H1 (cell line): ENCODE measurements at regions not wholly inside any gene's neighbourhood (a gene's known extent, or its start where the extent isn't known, plus 50 kb on each side); places are given as distances from the start of the nearest gene placed in this dataset.

Source experiments
- CTCF ChIA-PET: fragments of 300-600 bp; sonication (Branson Sonifier 250); formaldehyde crosslinking; loops from one replicate; lab custom pipeline; 2021; ENCODE audit not compliant: partially characterized antibody; lab: Charles Lee
- POLR2A ChIA-PET: fragments of 300-600 bp; sonication (Branson Sonifier 250); formaldehyde crosslinking; loops from one replicate; lab custom pipeline; 2021; ENCODE audit warnings: inconsistent platforms; ENCODE audit not compliant: partially characterized antibody; lab: Charles Lee
- DNase-seq, 2 experiments: peaks; one replicate each; pipeline versions ENCODE4 v3.0.0 to v3.0.0-alpha.2; 2010 to 2022; ENCODE audit warnings: low spot score in 2 of 2, low read depth in 1 of 2, mixed read lengths in 1 of 2
- FAIRE-seq: peaks from 2 replicates; lab custom pipeline; 2011; peaks lifted over from hg19 to GRCh38; lab: Jason Lieb, UNC
- H2AFZ ChIP-seq: 2 replicates; pipeline ENCODE4 v1.8.1; 2012; ENCODE audit warnings: low read length, inconsistent platforms
- H2AK5ac ChIP-seq: 2 replicates; pipeline ENCODE4 v1.6.1; 2013; ENCODE audit warnings: low read depth, low read length
- H2BK120ac ChIP-seq: replicated peaks from 2 replicates; pipeline ENCODE3; 2013; ENCODE audit warnings: low read depth, low read length, inconsistent platforms
- H2BK12ac ChIP-seq: 2 replicates; pipeline ENCODE4 v1.6.1; 2013; ENCODE audit warnings: low read depth, low read length
- H2BK15ac ChIP-seq: 2 replicates; pipeline ENCODE4 v1.6.1; 2013; ENCODE audit warnings: low read length
- H2BK20ac ChIP-seq: 2 replicates; pipeline ENCODE4 v1.6.1; 2013; ENCODE audit warnings: low read length
- H2BK5ac ChIP-seq: 2 replicates; pipeline ENCODE4 v1.6.1; 2013; ENCODE audit warnings: low read depth, low read length
- H3K14ac ChIP-seq: 2 replicates; pipeline ENCODE4 v1.6.1; 2013; ENCODE audit warnings: inconsistent platforms; ENCODE audit not compliant: insufficient read length
- H3K18ac ChIP-seq: 2 replicates; pipeline ENCODE4 v1.6.1; 2013; ENCODE audit warnings: low read length; ENCODE audit errors: extremely low read depth
- H3K23ac ChIP-seq: 2 replicates; pipeline ENCODE4 v1.6.1; 2013; ENCODE audit warnings: inconsistent platforms; ENCODE audit not compliant: insufficient read length
- H3K23me2 ChIP-seq: 2 replicates; pipeline ENCODE4 v1.6.1; 2013; ENCODE audit warnings: low read depth, low read length
- H3K27ac ChIP-seq: 2 replicates; pipeline ENCODE4 v1.6.1; 2011; ENCODE audit warnings: low read depth, low read length, inconsistent platforms
- H3K27me3 ChIP-seq, 4 experiments: replicated peaks in 1 of 4; 1 replicate in 1 of 4; 2 replicates in 3 of 4; pipeline versions ENCODE4 v1.6.1 to v1.8.1; 2011 to 2013; ENCODE audit warnings: low read length in 3 of 4, mild to moderate bottlenecking in 3 of 4, inconsistent platforms in 2 of 4, mixed read lengths in 2 of 4, moderate library complexity in 1 of 4; ENCODE audit not compliant: control insufficient read depth in 3 of 4, insufficient read depth in 3 of 4; ENCODE audit errors: extremely low read depth in 1 of 4
- H3K36me3 ChIP-seq, 4 experiments: 2 replicates each; pipeline versions ENCODE4 v1.6.1 to v1.8.1; 2011 to 2013; ENCODE audit warnings: mild to moderate bottlenecking in 4 of 4, low read length in 3 of 4, moderate library complexity in 2 of 4, control low read depth in 1 of 4, inconsistent platforms in 1 of 4; ENCODE audit not compliant: insufficient read depth in 4 of 4, control insufficient read depth in 2 of 4
- H3K4ac ChIP-seq: replicated peaks from 2 replicates; pipeline ENCODE3; 2013; ENCODE audit warnings: low read length, low read depth, mixed read lengths, inconsistent platforms; ENCODE audit not compliant: insufficient read length
- H3K4me1 ChIP-seq, 4 experiments: replicated peaks in 1 of 4; 1 replicate in 1 of 4; 2 replicates in 3 of 4; pipeline versions ENCODE4 v1.6.1 to v1.8.1; 2011 to 2013; ENCODE audit warnings: low read length in 3 of 4, inconsistent platforms in 2 of 4, mixed read lengths in 1 of 4; ENCODE audit not compliant: insufficient read depth in 4 of 4, control insufficient read depth in 3 of 4
- H3K4me2 ChIP-seq, 2 experiments: 2 replicates each; pipeline versions ENCODE4 v1.6.1 to v1.8.1; 2011 to 2013; ENCODE audit warnings: low read depth in 2 of 2, low read length in 2 of 2, control low read depth in 1 of 2, inconsistent platforms in 1 of 2, mild to moderate bottlenecking in 1 of 2; ENCODE audit not compliant: insufficient read depth in 1 of 2
- H3K4me3 ChIP-seq, 4 experiments: fragments of 200-600, 300-600 bp in 1 of 4; sonication (generic), shearing (Covaris generic), sonication (Bioruptor Twin) in 1 of 4; 2 replicates each; pipeline versions ENCODE4 v1.5.1 to v1.8.1; 2011 to 2016; ENCODE audit warnings: low read length in 4 of 4, low read depth in 3 of 4, control low read depth in 2 of 4, inconsistent platforms in 2 of 4, mild to moderate bottlenecking in 2 of 4, mixed read lengths in 1 of 4, moderate library complexity in 1 of 4; ENCODE audit not compliant: insufficient read depth in 2 of 4; ENCODE audit errors: extremely low read depth in 1 of 4
- H3K56ac ChIP-seq: replicated peaks from 2 replicates; pipeline ENCODE3; 2013; ENCODE audit warnings: low read depth, mild to moderate bottlenecking, mixed read lengths, low read length, inconsistent platforms; ENCODE audit not compliant: insufficient read length
- H3K79me1 ChIP-seq: 2 replicates; pipeline ENCODE4 v1.6.1; 2013; ENCODE audit warnings: low read depth, low read length, control low read depth
- H3K79me2 ChIP-seq, 2 experiments: 2 replicates each; pipeline versions ENCODE4 v1.6.1 to v1.8.1; 2012 to 2013; ENCODE audit warnings: low read length in 2 of 2, mild to moderate bottlenecking in 2 of 2, inconsistent platforms in 1 of 2; ENCODE audit not compliant: insufficient read depth in 2 of 2, control insufficient read depth in 1 of 2
- H3K9ac ChIP-seq, 4 experiments: replicated peaks in 1 of 4; 1 replicate in 1 of 4; 2 replicates in 3 of 4; pipeline versions ENCODE4 v1.6.1 to v1.8.1; 2011 to 2013; ENCODE audit warnings: low read depth in 3 of 4, low read length in 3 of 4, control low read depth in 2 of 4, mild to moderate bottlenecking in 2 of 4, moderate library complexity in 2 of 4, inconsistent platforms in 1 of 4; ENCODE audit errors: extremely low read depth in 1 of 4
- H3K9me3 ChIP-seq, 2 experiments: 2 replicates each; pipeline versions ENCODE4 v1.6.1 to v1.8.1; 2012 to 2013; ENCODE audit warnings: mild to moderate bottlenecking in 2 of 2, moderate library complexity in 2 of 2, control low read depth in 1 of 2, inconsistent platforms in 1 of 2, low read depth in 1 of 2, low read length in 1 of 2, mixed read lengths in 1 of 2; ENCODE audit not compliant: insufficient read depth in 2 of 2
- H4K20me1 ChIP-seq, 2 experiments: replicated peaks in 1 of 2; 2 replicates each; pipeline versions ENCODE3 to v1.8.1; 2011 to 2013; ENCODE audit warnings: inconsistent platforms in 2 of 2, low read length in 2 of 2, mild to moderate bottlenecking in 1 of 2; ENCODE audit not compliant: insufficient read depth in 2 of 2, control insufficient read depth in 1 of 2
- H4K5ac ChIP-seq: 2 replicates; pipeline ENCODE4 v1.6.1; 2013; ENCODE audit warnings: low read length, low read depth, mixed read lengths, inconsistent platforms; ENCODE audit not compliant: insufficient read length
- H4K8ac ChIP-seq: 2 replicates; pipeline ENCODE4 v1.8.0; 2013; ENCODE audit warnings: mild to moderate bottlenecking, moderate library complexity, low read length, inconsistent platforms; ENCODE audit not compliant: insufficient read depth; ENCODE audit errors: extremely low read depth
- H4K91ac ChIP-seq: replicated peaks from 2 replicates; pipeline ENCODE3; 2013; ENCODE audit warnings: low read length, mixed read lengths, inconsistent platforms; ENCODE audit not compliant: insufficient read length
- ATF2 ChIP-seq: IDR thresholded peaks from 2 replicates; pipeline ENCODE4 v1.6.1; 2012; ENCODE audit warnings: low read length, inconsistent platforms
- CEBPB ChIP-seq: IDR thresholded peaks from 2 replicates; pipeline ENCODE4 v1.6.1; 2012; ENCODE audit warnings: low read depth, low read length
- CHD2 ChIP-seq: IDR thresholded peaks from 2 replicates; pipeline ENCODE4 v1.6.1; 2012; ENCODE audit warnings: low read length, improper control_type of control experiment
- EGR1 ChIP-seq: IDR thresholded peaks from 2 replicates; pipeline ENCODE4 v1.6.1; 2011; ENCODE audit warnings: low read depth, low read length, borderline replicate concordance
- GABPA ChIP-seq: IDR thresholded peaks from 2 replicates; pipeline ENCODE4 v1.6.1; 2011; ENCODE audit warnings: mild to moderate bottlenecking, low read length, moderate library complexity, borderline replicate concordance; ENCODE audit not compliant: insufficient read depth
- GTF2F1 ChIP-seq: IDR thresholded peaks from 2 replicates; pipeline ENCODE4 v1.6.1; 2012; ENCODE audit warnings: low read depth, low read length, improper control_type of control experiment, borderline replicate concordance
- JUN ChIP-seq: IDR thresholded peaks from 2 replicates; pipeline ENCODE4 v1.6.1; 2011; ENCODE audit warnings: low read depth, mild to moderate bottlenecking, improper control_type of control experiment, low read length
- NANOG ChIP-seq: IDR thresholded peaks from 2 replicates; pipeline ENCODE4 v1.6.1; 2011; ENCODE audit warnings: low read length, low read depth, mild to moderate bottlenecking, inconsistent platforms; ENCODE audit not compliant: insufficient read depth, poor library complexity, severe bottlenecking
- RXRA ChIP-seq: IDR thresholded peaks from 2 replicates; pipeline ENCODE4 v1.6.1; 2011; ENCODE audit warnings: low read depth, mild to moderate bottlenecking, low read length, moderate library complexity; ENCODE audit not compliant: insufficient read depth
- SIN3A ChIP-seq, 2 experiments: IDR thresholded peaks in 1 of 2; conservative IDR thresholded peaks in 1 of 2; 2 replicates each; pipeline ENCODE4 v1.6.1; 2011 to 2012; ENCODE audit warnings: low read length in 2 of 2, improper control_type of control experiment in 1 of 2, low read depth in 1 of 2, mild to moderate bottlenecking in 1 of 2
- TCF12 ChIP-seq: IDR thresholded peaks from 2 replicates; pipeline ENCODE4 v1.6.1; 2011; ENCODE audit warnings: low read depth, mild to moderate bottlenecking, low read length
- USF2 ChIP-seq: IDR thresholded peaks from 2 replicates; pipeline ENCODE4 v1.6.1; 2011; ENCODE audit warnings: low read length, improper control_type of control experiment
- WGBS, 2 experiments: shearing (Covaris generic) in 1 of 2; methylation state at CpG; one replicate each; pipeline versions ENCODE4 v1.1.6 to v1.1.7; 2013 to 2015; ENCODE audit warnings: low lambda C conversion rate in 2 of 2, mixed read lengths in 2 of 2, inconsistent platforms in 1 of 2, low coverage in 1 of 2, missing lambda C conversion rate in 1 of 2; ENCODE audit not compliant: insufficient replicate concordance in 2 of 2, insufficient coverage in 1 of 2, insufficient read length in 1 of 2; ENCODE audit errors: extremely low coverage in 1 of 2, missing lambda C conversion rate in 1 of 2; 5-methylcytosine and 5-hydroxymethylcytosine counted together

- Histone ChIP-seq H3K18ac (no peak overlapping the region), H3K9me3 (no peaks in the 10 kb centered on the region), H2BK20ac (no peak overlapping the region), H3K36me3 (no peaks in the 10 kb centered on the region), H3K79me1 (no peaks in the 10 kb centered on the region), H2AK5ac (no peak overlapping the region), H3K9ac (no peak overlapping the region), H3K27ac (no peak overlapping the region), H3K4me3 (no peak overlapping the region), H2AFZ (no peak overlapping the region), H2BK120ac (no peak overlapping the region), H2BK15ac (no peak overlapping the region), H2BK5ac (no peak overlapping the region), H3K14ac (no peak overlapping the region), H4K20me1 (no peaks in the 10 kb centered on the region), H3K4ac (no peak overlapping the region), H3K4me2 (no peak overlapping the region), H4K5ac (no peak overlapping the region), H4K91ac (no peak overlapping the region), H3K23me2 (no peaks in the 10 kb centered on the region), H3K27me3 (no peaks in the 10 kb centered on the region; a peak in 1 of 7 replicates), H3K56ac (no peak overlapping the region), H3K79me2 (no peaks in the 10 kb centered on the region), H2BK12ac (no peak overlapping the region), H4K8ac (no peak overlapping the region), H3K23ac (no peak overlapping the region), H3K4me1 (no peaks in the 10 kb centered on the region)
- DNase-seq (no peak), FAIRE-seq (no peak)
- POLR2A ChIA-PET: no interaction called here
- CTCF ChIA-PET: interaction anchor here (0.7 kb wide), 1 partner anchor 590 kb away, joined by 3 read pairs; no protein-coding TSS in a partner anchor
- WGBS, 2 experiments: 78% methylated on average over 8 of the region's 8 CpGs; no CpG with 5 or more reads in 1 of the 2 experiments
- TF ChIP-seq SIN3A (conservative IDR thresholded peaks at IDR 0.05 in 1 of 2, IDR thresholded peaks at IDR 0.05 in 1 of 2; ENCODE audit: low read depth in 1 of 2, low read length in 2 of 2) (no peak), GABPA (no peak), CHD2 (no peak), GTF2F1 (no peak), EGR1 (no peak), JUN (no peak), USF2 (no peak), RXRA (no peak), ATF2 (no peak), NANOG (no peak), CEBPB (no peak), TCF12 (no peak)
Measured at GRCh38 chr19:28908941-28909340, 304.0 kb downstream of the UQCRFS1 start.
